Muscle layer of colon (tissue), 2 donors: ENCODE measurements at regions not wholly inside any gene's neighbourhood (a gene's known extent, or its start where the extent isn't known, plus 50 kb on each side); places are given as distances from the start of the nearest gene placed in this dataset.

ENCODE experiments used
- H3K27ac ChIP-seq: one replicate; pipeline ENCODE4 v1.7.0; 2013; ENCODE audit warnings: low read depth, mild to moderate bottlenecking, low read length, moderate library complexity
- H3K27me3 ChIP-seq, 2 donors: one replicate each; pipeline ENCODE4 v1.7.0; 2013; ENCODE audit warnings: low read length in 2 of 2, mild to moderate bottlenecking in 2 of 2; ENCODE audit not compliant: insufficient read depth in 2 of 2, control insufficient read depth in 1 of 2
- H3K36me3 ChIP-seq: one replicate; pipeline ENCODE4 v1.7.0; 2013; ENCODE audit warnings: mild to moderate bottlenecking, low read length; ENCODE audit not compliant: insufficient read depth
- H3K4me1 ChIP-seq: one replicate; pipeline ENCODE4 v1.7.0; 2013; ENCODE audit warnings: mild to moderate bottlenecking, low read length; ENCODE audit not compliant: insufficient read depth
- H3K4me3 ChIP-seq, 2 donors: one replicate each; pipeline ENCODE4 v1.7.0; 2013; ENCODE audit warnings: low read length in 2 of 2, low read depth in 1 of 2, mild to moderate bottlenecking in 1 of 2, moderate library complexity in 1 of 2
- H3K9ac ChIP-seq: one replicate; pipeline ENCODE4 v1.7.0; 2013; ENCODE audit warnings: low read length
- H3K9me3 ChIP-seq: one replicate; pipeline ENCODE4 v1.7.0; 2013; ENCODE audit warnings: mild to moderate bottlenecking, low read length
- donor health status: abdominal sarcoma.
- donor health status: Adenocarcinoma of cecum.

DNA sequence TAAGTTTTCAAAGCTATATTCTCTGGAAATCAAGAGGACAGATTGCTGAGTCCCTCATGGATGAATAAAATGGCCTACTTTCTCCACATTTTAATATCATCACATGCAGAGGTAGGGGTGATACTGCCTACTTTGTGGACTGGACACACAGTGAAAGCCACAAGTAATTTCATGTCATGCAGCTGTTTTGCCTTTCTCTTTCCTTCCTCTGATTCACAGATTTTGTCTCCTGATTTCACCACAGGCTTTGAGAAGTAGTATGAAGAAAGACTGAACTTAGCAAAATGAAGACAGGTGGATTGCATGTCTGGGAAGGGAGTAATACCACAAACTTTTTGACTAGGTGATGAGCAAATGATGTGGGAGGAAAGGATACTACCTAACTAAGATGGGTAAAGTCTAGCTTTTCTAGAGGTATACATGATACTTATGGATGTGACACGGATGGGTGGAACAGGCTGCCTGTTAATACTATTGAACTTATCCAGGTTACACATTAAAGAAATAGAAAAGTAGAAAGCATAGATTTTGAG, 478.4 kb upstream of the GOT2 start:
- Histone ChIP-seq H3K4me1 (peaks cover 12% of the 10 kb centered on the region), H3K4me3 (no peak overlapping the region), H3K27me3 (no peaks in the 10 kb centered on the region), H3K9ac (no peak overlapping the region), H3K9me3 (no peaks in the 10 kb centered on the region), H3K27ac (no peak overlapping the region), H3K36me3 (no peaks in the 10 kb centered on the region)

- H3K9ac ChIP-seq = no peak overlapping the region
- no peaks in the 10 kb centered on the region for H3K9me3 ChIP-seq
Measured at GRCh38 chr16:59210955-59211541, 476.9 kb upstream of the GOT2 start.

GRCh38 chr16:59205403-59205802, 471.3 kb upstream of the GOT2 start:
- H3K36me3 ChIP-seq = no peaks in the 10 kb centered on the region
- H3K4me1 ChIP-seq = no peaks in the 10 kb centered on the region
- no peak overlapping the region for H3K27ac ChIP-seq
- H3K4me3 ChIP-seq = no peak overlapping the region
- no peak overlapping the region for H3K9ac ChIP-seq
- no peaks in the 10 kb centered on the region for H3K27me3 ChIP-seq
- H3K9me3 ChIP-seq = no peaks in the 10 kb centered on the region

More at GRCh38 chr16:59210955-59211541, 476.9 kb upstream of the GOT2 start:
- Histone ChIP-seq H3K27ac (no peak overlapping the region), H3K27me3 (no peaks in the 10 kb centered on the region), H3K4me1 (peaks cover 12% of the 10 kb centered on the region), H3K4me3 (no peak overlapping the region), H3K36me3 (no peaks in the 10 kb centered on the region)

DNA sequence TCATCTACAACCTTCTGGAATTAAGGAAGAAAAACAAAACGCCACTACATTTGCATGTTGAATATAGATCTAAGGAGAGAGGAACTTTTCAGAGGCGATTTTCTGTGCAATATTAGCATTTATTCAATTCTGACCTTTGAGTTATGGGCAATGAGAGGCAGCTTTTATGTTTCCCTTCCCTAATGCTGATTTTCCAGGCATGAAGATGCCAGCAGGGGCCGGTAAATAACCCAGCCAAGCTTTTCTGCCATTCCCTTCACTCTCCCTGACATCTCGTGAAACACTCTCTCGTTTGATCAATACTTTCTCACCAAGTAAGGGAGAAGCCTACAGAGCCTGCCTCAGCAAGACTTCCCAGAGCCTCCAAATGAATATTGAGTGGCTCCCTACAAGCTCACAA, 470.5 kb upstream of the GOT2 start:
- Histone ChIP-seq H3K36me3 (no peaks in the 10 kb centered on the region), H3K9ac (no peak overlapping the region), H3K4me3 (no peak overlapping the region), H3K27me3 (no peaks in the 10 kb centered on the region), H3K27ac (no peak overlapping the region), H3K9me3 (no peaks in the 10 kb centered on the region), H3K4me1 (no peaks in the 10 kb centered on the region)

DNA sequence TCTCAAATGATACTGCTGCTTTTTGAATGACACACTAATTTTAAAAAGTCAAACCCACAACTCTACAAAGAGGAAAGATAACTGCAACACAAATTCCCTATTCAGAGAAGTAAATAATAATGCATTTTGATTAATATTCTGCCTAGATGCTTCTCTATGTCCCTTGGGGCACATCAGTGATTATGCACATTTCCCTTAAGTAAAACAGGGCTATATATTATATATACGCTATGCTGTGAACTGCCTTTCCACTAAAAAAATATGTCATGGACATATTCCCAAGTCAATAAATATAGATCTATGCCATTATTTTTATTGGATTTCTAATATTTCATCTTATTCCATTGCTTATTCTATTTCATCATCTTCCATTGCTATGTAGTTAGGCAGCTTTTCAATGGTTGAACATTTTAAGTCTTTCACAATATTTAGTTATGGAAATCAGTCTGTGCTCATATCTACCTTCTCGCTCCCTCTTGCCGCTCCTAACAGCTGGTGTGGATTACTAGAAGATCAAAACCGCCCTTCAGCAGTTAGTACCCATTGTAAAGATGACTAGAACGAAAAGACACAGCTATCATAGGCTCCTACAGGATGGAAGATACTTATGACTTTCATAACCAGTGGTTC, 468.2 kb upstream of the GOT2 start:
- Histone ChIP-seq H3K36me3 (no peaks in the 10 kb centered on the region), H3K27ac (no peak overlapping the region), H3K4me3 (no peak overlapping the region), H3K9me3 (no peaks in the 10 kb centered on the region), H3K9ac (no peak overlapping the region), H3K4me1 (no peaks in the 10 kb centered on the region), H3K27me3 (no peaks in the 10 kb centered on the region)

DNA sequence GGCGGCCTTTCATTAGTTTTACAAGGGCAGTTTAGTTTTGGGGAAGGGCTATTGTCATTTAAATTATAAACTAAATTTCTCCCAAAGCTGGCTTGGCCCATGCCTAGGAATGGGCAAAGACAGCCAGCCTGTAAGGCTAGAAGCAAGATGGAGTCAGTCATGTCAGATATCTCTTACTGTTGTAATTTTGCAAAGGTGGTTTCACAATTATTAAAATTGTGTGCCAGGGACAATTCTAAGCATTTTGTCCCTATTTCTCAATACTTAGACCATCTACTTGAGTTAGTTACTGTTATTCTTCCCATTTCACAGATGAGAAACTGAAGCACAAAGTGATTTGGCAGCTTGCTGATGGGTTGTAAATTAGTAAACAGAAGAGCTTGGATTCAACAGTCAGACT, 467.7 kb upstream of the GOT2 start:
- H3K9ac ChIP-seq = no peak overlapping the region
- H3K27ac ChIP-seq = no peak overlapping the region
- no peaks in the 10 kb centered on the region for H3K9me3 ChIP-seq
- H3K4me1 ChIP-seq = no peaks in the 10 kb centered on the region
- no peak overlapping the region for H3K4me3 ChIP-seq
- no peaks in the 10 kb centered on the region for H3K36me3 ChIP-seq
- H3K27me3 ChIP-seq = no peaks in the 10 kb centered on the region

- H3K36me3 ChIP-seq = no peaks in the 10 kb centered on the region
- H3K4me1 ChIP-seq = no peaks in the 10 kb centered on the region
- no peak overlapping the region for H3K4me3 ChIP-seq
- H3K27me3 ChIP-seq = no peaks in the 10 kb centered on the region
- no peak overlapping the region for H3K9ac ChIP-seq
- H3K9me3 ChIP-seq = no peaks in the 10 kb centered on the region
- no peak overlapping the region for H3K27ac ChIP-seq
Measured at GRCh38 chr16:59201160-59201559, 467.0 kb upstream of the GOT2 start.

GRCh38 chr16:59198487-59198886, 464.4 kb upstream of the GOT2 start:
- Histone ChIP-seq H3K9ac (no peak overlapping the region), H3K4me3 (no peak overlapping the region), H3K4me1 (no peaks in the 10 kb centered on the region), H3K27ac (no peak overlapping the region), H3K27me3 (no peaks in the 10 kb centered on the region), H3K36me3 (no peaks in the 10 kb centered on the region), H3K9me3 (no peaks in the 10 kb centered on the region)

DNA sequence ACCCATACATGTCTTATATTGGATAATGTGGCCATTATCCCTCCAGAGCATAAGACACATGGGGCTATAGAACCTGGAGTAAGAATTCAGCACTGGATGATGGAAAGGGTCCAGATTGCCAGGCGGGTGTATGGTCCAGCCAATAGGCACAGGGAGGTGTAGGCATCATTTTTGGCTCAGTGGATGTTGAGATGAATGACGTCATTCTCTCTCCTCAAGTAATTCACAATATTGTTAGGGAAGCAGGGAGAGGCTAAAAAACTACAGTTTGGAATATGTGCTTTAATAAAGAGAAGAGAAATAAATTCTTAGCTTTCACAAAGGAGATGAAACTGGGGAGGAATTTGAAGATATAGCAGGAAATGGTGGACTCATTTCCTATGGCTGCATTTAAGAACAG, 461.1 kb upstream of the GOT2 start:
- H3K27ac ChIP-seq = no peak overlapping the region
- no peaks in the 10 kb centered on the region for H3K4me1 ChIP-seq
- no peak overlapping the region for H3K9ac ChIP-seq
- no peak overlapping the region for H3K4me3 ChIP-seq
- no peaks in the 10 kb centered on the region for H3K27me3 ChIP-seq
- no peaks in the 10 kb centered on the region for H3K9me3 ChIP-seq
- no peaks in the 10 kb centered on the region for H3K36me3 ChIP-seq

DNA sequence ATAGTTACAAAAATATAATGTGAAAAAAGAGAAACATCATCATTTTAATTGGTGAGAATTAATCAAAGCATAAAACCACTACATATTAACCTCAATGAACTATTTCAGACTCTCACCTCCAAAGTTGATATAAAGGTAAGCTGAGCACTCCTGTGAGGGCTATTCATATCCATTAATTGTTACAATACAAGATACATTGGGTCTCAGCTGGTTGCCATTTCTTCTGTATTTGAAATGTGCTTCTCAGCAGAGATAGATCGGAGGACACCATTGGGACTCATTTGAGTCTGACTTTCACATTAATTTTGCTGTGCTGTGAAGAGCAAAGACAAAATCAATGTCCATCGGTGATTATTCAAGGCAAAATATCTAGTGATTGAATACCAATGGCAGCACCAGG, 459.5 kb upstream of the GOT2 start:
- Histone ChIP-seq H3K9ac (no peak overlapping the region), H3K27ac (no peak overlapping the region), H3K9me3 (no peaks in the 10 kb centered on the region), H3K4me3 (no peak overlapping the region), H3K4me1 (no peaks in the 10 kb centered on the region), H3K27me3 (no peaks in the 10 kb centered on the region), H3K36me3 (no peaks in the 10 kb centered on the region)

DNA sequence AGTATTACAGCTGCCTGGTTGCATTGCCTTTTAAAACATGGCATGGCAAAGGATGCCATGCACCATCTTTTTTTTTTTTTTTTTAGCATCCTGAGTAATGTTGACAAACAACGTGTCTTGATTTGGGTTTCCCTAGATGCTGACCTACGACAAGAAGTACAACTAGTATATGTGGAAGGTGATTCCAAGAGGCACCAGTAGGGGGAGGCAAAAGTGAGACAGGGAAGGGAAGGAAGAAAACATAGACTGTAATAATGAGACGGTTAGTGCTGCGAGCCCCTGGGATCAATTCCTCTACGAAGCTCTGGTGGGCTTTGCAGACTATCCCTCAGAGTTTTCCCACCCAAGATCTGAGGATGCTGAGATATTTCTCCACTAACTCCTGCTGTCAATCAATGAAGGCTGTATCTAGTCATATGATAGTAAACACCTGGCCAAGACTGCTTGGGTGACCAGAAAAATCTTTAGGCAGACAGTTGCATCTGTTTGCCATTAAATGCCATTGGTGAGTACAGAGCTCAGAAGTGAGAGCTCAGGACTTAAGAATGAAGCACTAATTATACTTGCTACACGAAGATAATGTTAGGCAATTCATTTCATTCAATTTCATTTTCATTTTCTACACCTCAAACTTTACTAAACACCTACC, 458.6 kb upstream of the GOT2 start:
- Histone ChIP-seq H3K4me1 (no peaks in the 10 kb centered on the region), H3K9ac (no peak overlapping the region), H3K9me3 (no peaks in the 10 kb centered on the region), H3K27ac (no peak overlapping the region), H3K36me3 (no peaks in the 10 kb centered on the region), H3K4me3 (no peak overlapping the region), H3K27me3 (no peaks in the 10 kb centered on the region)
